ENCODE measurements at regions not wholly inside any gene's neighbourhood (a gene's known extent, or its start where the extent isn't known, plus 50 kb on each side); places are given as distances from the start of the nearest gene placed in this dataset.

DNA sequence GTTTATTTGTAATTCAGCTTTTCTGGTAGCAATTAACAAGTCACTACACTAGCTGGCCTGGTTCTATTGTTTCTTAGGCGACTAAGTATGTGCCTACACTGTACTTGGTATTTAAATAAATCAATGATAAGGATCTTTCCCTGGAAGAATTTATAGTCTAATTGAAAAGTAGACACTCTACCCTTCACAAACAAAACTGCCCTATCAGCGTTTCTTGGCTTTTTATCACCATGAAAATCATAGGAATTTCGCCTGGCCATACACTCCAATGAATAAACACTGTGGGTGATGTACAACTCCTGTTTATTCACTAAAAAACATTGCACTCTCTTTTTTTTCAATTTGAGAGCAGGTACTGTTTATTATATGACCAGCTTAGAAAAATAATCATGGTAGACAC is 702.9 kb upstream of the ADGRL2 start:
- 78 to 81% (median 80%) methylated on average over 3 of the region's 3 CpGs for WGBS, 4 donors
- H3K36me3 ChIP-seq (replicated peaks in 1 of 2): no peaks in the 10 kb centered on the region
- no peak for DNase-seq
- H3K4me1 ChIP-seq (replicated peaks in 1 of 2): no peaks in the 10 kb centered on the region
- H3K27ac ChIP-seq: no peak overlapping the region
- intact Hi-C loops (cut with DNase I): no loop called here
- no peaks in the 10 kb centered on the region for H3K9me3 ChIP-seq (replicated peaks in 1 of 3)
- H3K4me3 ChIP-seq: no peak overlapping the region
- TF ChIP-seq, protein P1, sequence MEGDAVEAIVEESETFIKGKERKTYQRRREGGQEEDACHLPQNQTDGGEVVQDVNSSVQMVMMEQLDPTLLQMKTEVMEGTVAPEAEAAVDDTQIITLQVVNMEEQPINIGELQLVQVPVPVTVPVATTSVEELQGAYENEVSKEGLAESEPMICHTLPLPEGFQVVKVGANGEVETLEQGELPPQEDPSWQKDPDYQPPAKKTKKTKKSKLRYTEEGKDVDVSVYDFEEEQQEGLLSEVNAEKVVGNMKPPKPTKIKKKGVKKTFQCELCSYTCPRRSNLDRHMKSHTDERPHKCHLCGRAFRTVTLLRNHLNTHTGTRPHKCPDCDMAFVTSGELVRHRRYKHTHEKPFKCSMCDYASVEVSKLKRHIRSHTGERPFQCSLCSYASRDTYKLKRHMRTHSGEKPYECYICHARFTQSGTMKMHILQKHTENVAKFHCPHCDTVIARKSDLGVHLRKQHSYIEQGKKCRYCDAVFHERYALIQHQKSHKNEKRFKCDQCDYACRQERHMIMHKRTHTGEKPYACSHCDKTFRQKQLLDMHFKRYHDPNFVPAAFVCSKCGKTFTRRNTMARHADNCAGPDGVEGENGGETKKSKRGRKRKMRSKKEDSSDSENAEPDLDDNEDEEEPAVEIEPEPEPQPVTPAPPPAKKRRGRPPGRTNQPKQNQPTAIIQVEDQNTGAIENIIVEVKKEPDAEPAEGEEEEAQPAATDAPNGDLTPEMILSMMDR (IDR thresholded peaks at IDR 0.05): no peak
- no peak for TF ChIP-seq POLR2A (IDR thresholded peaks at IDR 0.05)
- no peaks in the 10 kb centered on the region for H3K27me3 ChIP-seq

DNA sequence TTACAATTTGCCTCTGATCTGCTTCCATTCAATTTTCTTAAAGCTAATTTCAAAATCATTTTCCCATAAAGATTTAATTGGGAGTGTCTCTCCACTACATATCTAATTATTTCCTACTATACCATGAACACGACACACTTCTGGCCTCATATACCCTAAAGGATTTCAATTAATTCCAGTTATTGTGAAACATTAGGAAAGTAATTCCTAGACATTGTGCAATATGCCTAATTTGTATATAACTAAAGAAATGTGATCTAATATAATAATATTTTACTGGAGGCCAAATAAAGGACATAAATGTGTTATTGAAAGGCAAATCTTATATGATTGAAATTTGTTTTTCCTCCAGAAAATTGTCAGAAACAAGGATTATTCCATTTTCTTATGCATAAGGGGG is 727.2 kb upstream of the ADGRL2 start:
- no peaks in the 10 kb centered on the region for H3K36me3 ChIP-seq (replicated peaks in 1 of 2)
- no peak overlapping the region for H3K27ac ChIP-seq
- no peak overlapping the region for H3K4me3 ChIP-seq
- 84 to 100% (median 95%) methylated on average over 1 of the region's 1 CpG for WGBS, 4 donors
- no peak for DNase-seq
- no peak for TF ChIP-seq POLR2A (IDR thresholded peaks at IDR 0.05)
- TF ChIP-seq, protein P1 (IDR thresholded peaks at IDR 0.05): no peak
- H3K27me3 ChIP-seq: no peaks in the 10 kb centered on the region
- no peaks in the 10 kb centered on the region for H3K9me3 ChIP-seq (replicated peaks in 1 of 3)
- H3K4me1 ChIP-seq (replicated peaks in 1 of 2): no peaks in the 10 kb centered on the region
- intact Hi-C loops (cut with DNase I): no loop called here

DNA sequence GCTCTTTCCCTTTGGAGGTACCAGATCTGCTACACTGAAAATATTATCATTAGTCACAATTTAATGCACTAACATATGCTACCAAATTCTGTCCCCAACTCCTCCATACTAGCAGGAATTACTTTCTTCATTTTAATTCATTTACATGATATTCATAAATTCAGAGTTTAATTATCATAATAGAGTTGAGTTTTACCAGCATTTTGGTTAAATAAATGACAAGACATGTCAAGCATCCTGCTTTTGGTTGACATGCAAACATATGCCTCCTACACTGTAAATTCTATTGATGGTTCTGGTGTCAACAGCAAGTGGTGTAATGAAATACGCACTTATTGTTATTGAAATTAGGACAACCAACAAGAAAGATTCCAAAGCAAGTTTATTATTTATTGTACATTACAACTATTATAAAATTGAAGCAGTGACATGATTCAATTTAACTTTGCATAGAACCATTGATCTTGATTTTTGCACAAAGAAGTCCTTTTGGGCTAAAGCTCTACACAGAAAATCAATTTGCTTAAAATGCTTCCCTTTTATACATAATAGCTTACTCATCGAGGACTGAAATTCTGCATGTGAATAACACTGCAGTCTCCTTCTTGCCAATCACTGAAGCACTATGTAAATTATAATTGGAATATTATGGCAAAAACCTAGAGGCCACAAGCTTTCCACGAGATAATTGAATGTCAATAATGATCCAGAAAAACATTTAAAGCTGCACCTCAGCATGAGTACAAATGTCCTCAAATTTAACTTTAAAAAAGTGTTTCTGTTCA is 728.6 kb upstream of the ADGRL2 start:
- Histone ChIP-seq H3K9me3 (replicated peaks in 1 of 3) (no peaks in the 10 kb centered on the region), H3K36me3 (replicated peaks in 1 of 2) (no peaks in the 10 kb centered on the region), H3K4me3 (no peak overlapping the region), H3K27me3 (no peaks in the 10 kb centered on the region), H3K27ac (no peak overlapping the region), H3K4me1 (replicated peaks in 1 of 2) (no peaks in the 10 kb centered on the region)
- TF ChIP-seq POLR2A (IDR thresholded peaks at IDR 0.05): no peak
- TF ChIP-seq, protein P1 (IDR thresholded peaks at IDR 0.05): no peak
- no peak for DNase-seq
- WGBS, 4 donors: 85 to 94% (median 89%) methylated on average over 3 of the region's 3 CpGs
- intact Hi-C loops (cut with DNase I): no loop called here

DNA sequence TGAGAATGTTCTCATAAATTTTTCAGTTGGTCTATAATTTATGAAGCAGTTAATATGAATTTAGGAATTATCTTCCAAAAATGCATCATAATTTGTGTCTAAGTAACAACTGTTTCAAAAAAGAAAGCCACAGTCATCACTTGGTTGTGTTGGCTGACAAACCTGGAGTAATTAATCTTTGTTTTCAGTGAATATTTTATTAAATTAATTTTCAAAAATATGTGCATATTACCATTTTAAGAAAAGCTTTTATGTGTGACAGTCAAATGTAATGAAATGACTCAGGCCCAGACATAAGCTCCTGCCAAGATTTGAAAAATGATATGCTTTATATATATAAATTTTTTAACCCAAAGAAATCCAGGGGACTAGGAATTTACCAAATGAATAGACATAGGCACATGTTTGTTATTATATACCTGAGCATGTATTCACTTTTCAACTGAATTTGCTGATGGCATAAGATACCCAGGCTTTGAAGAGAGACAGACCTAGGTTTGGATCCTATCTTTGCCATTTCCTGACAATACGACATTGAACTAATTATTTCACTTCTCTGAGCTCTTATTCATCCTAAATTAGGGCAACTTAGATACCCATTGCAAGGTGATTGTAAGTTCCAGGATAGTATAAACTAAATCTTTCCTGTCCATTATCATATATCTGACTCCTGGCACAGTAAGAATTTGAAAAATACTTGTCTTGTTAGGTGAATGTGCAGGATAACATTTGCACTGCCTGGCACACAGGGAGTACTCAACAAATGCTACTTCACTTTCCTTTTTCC is 729.5 kb upstream of the ADGRL2 start:
- H3K27me3 ChIP-seq: no peaks in the 10 kb centered on the region
- H3K36me3 ChIP-seq (replicated peaks in 1 of 2): no peaks in the 10 kb centered on the region
- intact Hi-C loops (cut with DNase I): no loop called here
- no peak overlapping the region for H3K4me3 ChIP-seq
- TF ChIP-seq POLR2A (IDR thresholded peaks at IDR 0.05): no peak
- TF ChIP-seq, protein P1 (IDR thresholded peaks at IDR 0.05): no peak
- H3K4me1 ChIP-seq (replicated peaks in 1 of 2): no peaks in the 10 kb centered on the region
- no peaks in the 10 kb centered on the region for H3K9me3 ChIP-seq (replicated peaks in 1 of 3)
- H3K27ac ChIP-seq: no peak overlapping the region
- 64 to 90% (median 74%) methylated on average over 1 of the region's 1 CpG for WGBS, 4 donors
- DNase-seq: no peak

All from adrenal gland (tissue), 9 donors.